Uterus (tissue), 3 donors: ENCODE measurements at regions not wholly inside any gene's neighbourhood (a gene's known extent, or its start where the extent isn't known, plus 50 kb on each side); places are given as distances from the start of the nearest gene placed in this dataset.

Experiments used
- DNase-seq, 2 donors: peaks; one replicate each; pipeline ENCODE4 v3.0.0-alpha.2; 2019 to 2020
- H3K27ac ChIP-seq, 2 donors: fragments of 200-600 bp; sonication (generic); 1 replicate in 1 of 2; 2 replicates in 1 of 2; pipeline ENCODE4 v1.5.1; 2016 to 2018
- H3K27me3 ChIP-seq, 2 donors: fragments of 200-600 bp; sonication (generic); one replicate each; pipeline ENCODE4 v1.5.1; 2018 to 2019; ENCODE audit warnings: control low read depth in 1 of 2
- H3K36me3 ChIP-seq, 2 donors: fragments of 200-600 bp; sonication (generic); one replicate each; pipeline ENCODE4 v1.5.1; 2019; ENCODE audit warnings: control low read depth in 1 of 2
- H3K4me1 ChIP-seq, 2 donors: fragments of 200-600 bp; sonication (generic); one replicate each; pipeline ENCODE4 v1.5.1; 2018 to 2019; ENCODE audit warnings: control low read depth in 1 of 2
- H3K4me3 ChIP-seq, 2 donors: fragments of 200-600 bp; sonication (generic); 1 replicate in 1 of 2; 2 replicates in 1 of 2; pipeline ENCODE4 v1.5.1; 2018 to 2019; ENCODE audit warnings: mild to moderate bottlenecking in 1 of 2
- H3K9me3 ChIP-seq, 2 donors: fragments of 200-600 bp; sonication (generic); one replicate each; pipeline ENCODE4 v1.5.1; 2019; ENCODE audit warnings: control low read depth in 1 of 2
- CTCF ChIP-seq, 4 experiments: fragments of 200-600 bp in 2 of 4; fragments of 450-650 bp in 2 of 4; sonication (generic) in 2 of 4; IDR thresholded peaks; one replicate each; pipeline ENCODE4 v1.5.1; 2016 to 2019; ENCODE audit warnings: antibody characterized with exemption in 4 of 4, mild to moderate bottlenecking in 2 of 4, moderate library complexity in 1 of 4
- POLR2A ChIP-seq, 2 donors: fragments of 450-650 bp; IDR thresholded peaks; one replicate each; pipeline ENCODE4 v1.6.1; 2016; ENCODE audit warnings: antibody characterized with exemption in 2 of 2, mild to moderate bottlenecking in 1 of 2, moderate library complexity in 1 of 2
- intact Hi-C: fragments of 100-400 bp; cut with DNase I; formaldehyde crosslinking; loops from one replicate; pipeline ENCODE4 v1.15.1; 2023; ENCODE audit warnings: low total_unique reads
- donor health status: DM: yes; HTN: yes; CAD: no.

GRCh38 chr22:47289336-47289985 is 527.0 kb downstream of the TBC1D22A start:
- Histone ChIP-seq H3K27ac (no peak overlapping the region), H3K27me3 (no peaks in the 10 kb centered on the region), H3K4me1 (no peaks in the 10 kb centered on the region), H3K4me3 (no peak overlapping the region), H3K9me3 (no peaks in the 10 kb centered on the region), H3K36me3 (no peaks in the 10 kb centered on the region)
- TF ChIP-seq CTCF (IDR thresholded peaks at IDR 0.05) (no peak), POLR2A (IDR thresholded peaks at IDR 0.05) (no peak)
- intact Hi-C loops, result no loop called here
- DNase-seq, result peak; percentile 6 to 7

- Histone ChIP-seq H3K27ac (no peak overlapping the region), H3K27me3 (no peaks in the 10 kb centered on the region), H3K9me3 (no peaks in the 10 kb centered on the region), H3K4me1 (no peaks in the 10 kb centered on the region), H3K36me3 (no peaks in the 10 kb centered on the region), H3K4me3 (no peak overlapping the region)
- intact Hi-C loops, result no loop called here
- no peak for TF ChIP-seq CTCF (IDR thresholded peaks at IDR 0.05)
- TF ChIP-seq POLR2A (IDR thresholded peaks at IDR 0.05), result no peak
- DNase-seq, result peak; percentile 1 to 2
These were observed 526.2 kb downstream of the TBC1D22A start for GRCh38 chr22:47288680-47289079.

GRCh38 chr22:47287516-47287915 is 525.1 kb downstream of the TBC1D22A start:
- H3K27me3 ChIP-seq, result no peaks in the 10 kb centered on the region
- H3K4me1 ChIP-seq, result no peaks in the 10 kb centered on the region
- H3K27ac ChIP-seq, result no peak overlapping the region
- DNase-seq, result no peak
- no peaks in the 10 kb centered on the region for H3K36me3 ChIP-seq
- no peak overlapping the region for H3K4me3 ChIP-seq
- intact Hi-C loops, result no loop called here
- TF ChIP-seq CTCF (IDR thresholded peaks at IDR 0.05) (no peak), POLR2A (IDR thresholded peaks at IDR 0.05) (no peak)
- H3K9me3 ChIP-seq, result no peaks in the 10 kb centered on the region

- intact Hi-C loops, result no loop called here
- no peak for DNase-seq
- Histone ChIP-seq H3K9me3 (no peaks in the 10 kb centered on the region), H3K27ac (no peak overlapping the region), H3K36me3 (no peaks in the 10 kb centered on the region), H3K27me3 (no peaks in the 10 kb centered on the region), H3K4me3 (no peak overlapping the region), H3K4me1 (no peaks in the 10 kb centered on the region)
- no peak for TF ChIP-seq CTCF (IDR thresholded peaks at IDR 0.05)
- no peak for TF ChIP-seq POLR2A (IDR thresholded peaks at IDR 0.05)
These were observed 524.1 kb downstream of the TBC1D22A start for GRCh38 chr22:47286590-47286989.

GRCh38 chr22:47285981-47286380 is 523.5 kb downstream of the TBC1D22A start:
- no peak overlapping the region for H3K27ac ChIP-seq
- DNase-seq, result no peak
- H3K9me3 ChIP-seq, result no peaks in the 10 kb centered on the region
- intact Hi-C loops, result no loop called here
- no peaks in the 10 kb centered on the region for H3K36me3 ChIP-seq
- H3K4me1 ChIP-seq, result no peaks in the 10 kb centered on the region
- TF ChIP-seq POLR2A (IDR thresholded peaks at IDR 0.05), result no peak
- no peak for TF ChIP-seq CTCF (IDR thresholded peaks at IDR 0.05)
- H3K27me3 ChIP-seq, result no peaks in the 10 kb centered on the region
- no peak overlapping the region for H3K4me3 ChIP-seq
